C4-2B (cell line): ENCODE measurements at regions not wholly inside any gene's neighbourhood (a gene's known extent, or its start where the extent isn't known, plus 50 kb on each side); places are given as distances from the start of the nearest gene placed in this dataset.

Source experiments
- ZFX ChIP-seq: fragments of 450-650 bp; IDR thresholded peaks from 2 replicates; pipeline ENCODE4 v1.6.1; 2017
- TF ChIP-seq, protein P1 (sequence below): fragments of 450-650 bp; conservative IDR thresholded peaks from 2 replicates; pipeline ENCODE4 v1.5.1; 2017; ENCODE audit warnings: mild to moderate bottlenecking

DNA sequence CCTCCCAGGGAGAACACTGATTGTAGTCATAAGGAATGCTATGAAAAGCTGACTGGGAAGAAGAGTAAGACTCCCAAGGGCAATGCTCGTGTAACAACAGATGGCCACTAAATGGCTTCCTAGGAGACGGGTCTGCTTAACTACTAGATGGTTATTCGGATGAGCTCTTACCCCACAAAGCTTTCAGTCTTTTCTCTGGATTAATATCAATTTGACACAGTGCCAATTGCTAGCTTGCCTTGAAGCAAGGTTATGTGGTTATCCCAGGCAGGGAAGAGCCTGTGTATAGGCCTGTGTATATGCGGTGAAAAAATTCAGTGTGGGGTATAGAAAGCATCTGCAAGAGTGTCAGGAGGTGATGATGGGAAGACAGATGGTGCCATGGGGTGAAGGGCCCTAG, 86.4 kb upstream of the NOX3 start:
- TF ChIP-seq, protein P1, sequence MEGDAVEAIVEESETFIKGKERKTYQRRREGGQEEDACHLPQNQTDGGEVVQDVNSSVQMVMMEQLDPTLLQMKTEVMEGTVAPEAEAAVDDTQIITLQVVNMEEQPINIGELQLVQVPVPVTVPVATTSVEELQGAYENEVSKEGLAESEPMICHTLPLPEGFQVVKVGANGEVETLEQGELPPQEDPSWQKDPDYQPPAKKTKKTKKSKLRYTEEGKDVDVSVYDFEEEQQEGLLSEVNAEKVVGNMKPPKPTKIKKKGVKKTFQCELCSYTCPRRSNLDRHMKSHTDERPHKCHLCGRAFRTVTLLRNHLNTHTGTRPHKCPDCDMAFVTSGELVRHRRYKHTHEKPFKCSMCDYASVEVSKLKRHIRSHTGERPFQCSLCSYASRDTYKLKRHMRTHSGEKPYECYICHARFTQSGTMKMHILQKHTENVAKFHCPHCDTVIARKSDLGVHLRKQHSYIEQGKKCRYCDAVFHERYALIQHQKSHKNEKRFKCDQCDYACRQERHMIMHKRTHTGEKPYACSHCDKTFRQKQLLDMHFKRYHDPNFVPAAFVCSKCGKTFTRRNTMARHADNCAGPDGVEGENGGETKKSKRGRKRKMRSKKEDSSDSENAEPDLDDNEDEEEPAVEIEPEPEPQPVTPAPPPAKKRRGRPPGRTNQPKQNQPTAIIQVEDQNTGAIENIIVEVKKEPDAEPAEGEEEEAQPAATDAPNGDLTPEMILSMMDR: no peak
- no peak for TF ChIP-seq ZFX
